WTC11 (cell line): ENCODE measurements at regions not wholly inside any gene's neighbourhood (a gene's known extent, or its start where the extent isn't known, plus 50 kb on each side); places are given as distances from the start of the nearest gene placed in this dataset.

Experiments used
- ATAC-seq: fragments of 200-7000 bp; cut with Tn5 transposase; 2 replicates; pipeline ENCODE4 v1.10.0; 2021; ENCODE audit warnings: mild to moderate bottlenecking, moderate library complexity
- CTCF ChIA-PET: fragments of 300-600 bp; sonication (Branson Sonifier 250); formaldehyde crosslinking; loops from one replicate; lab custom pipeline; 2021; ENCODE audit warnings: antibody characterized with exemption; lab: Charles Lee
- POLR2A ChIA-PET: fragments of 350-600 bp; sonication (Branson Sonifier 250); formaldehyde crosslinking; loops from one replicate; lab custom pipeline; 2021; ENCODE audit warnings: antibody characterized with exemption; lab: Charles Lee
- DNase-seq: peaks from one replicate; pipeline ENCODE4 v3.0.0; 2021; ENCODE audit warnings: low spot score
- H3K27ac Mint-ChIP-seq: 2 replicates; pipeline ENCODE4 v1.8.0; 2021; ENCODE audit warnings: mixed read lengths
- H3K27me3 Mint-ChIP-seq: 2 replicates; pipeline ENCODE4 v1.8.0; 2021; ENCODE audit warnings: low read depth, mild to moderate bottlenecking, moderate library complexity, mixed read lengths
- H3K36me3 Mint-ChIP-seq: 2 replicates; pipeline ENCODE4 v1.8.0; 2021; ENCODE audit warnings: mixed read lengths
- H3K4me1 Mint-ChIP-seq: 2 replicates; pipeline ENCODE4 v1.8.0; 2022; ENCODE audit warnings: mixed read lengths
- H3K4me3 Mint-ChIP-seq: 2 replicates; pipeline ENCODE4 v1.8.0; 2021; ENCODE audit warnings: mild to moderate bottlenecking, moderate library complexity, mixed read lengths
- H3K9me3 Mint-ChIP-seq: 2 replicates; pipeline ENCODE4 v1.8.0; 2021; ENCODE audit warnings: mixed read lengths
- ARID4B ChIP-seq: sonication (generic); formaldehyde crosslinking; IDR thresholded peaks from 2 replicates; pipeline ENCODE4 v1.8.0; 2023; ENCODE audit warnings: missing genetic modification reagents, mild to moderate bottlenecking, borderline replicate concordance
- ATF2 ChIP-seq: sonication (generic); formaldehyde crosslinking; IDR thresholded peaks from 2 replicates; pipeline ENCODE4 v1.8.1; 2022; ENCODE audit warnings: low read depth, missing genetic modification reagents, borderline replicate concordance
- ATF6 ChIP-seq: sonication (generic); formaldehyde crosslinking; IDR thresholded peaks from 2 replicates; pipeline ENCODE4 v1.8.1; 2023; ENCODE audit warnings: mild to moderate bottlenecking, missing genetic modification reagents
- E2F4 ChIP-seq: sonication (generic); formaldehyde crosslinking; IDR thresholded peaks from 2 replicates; pipeline ENCODE4 v1.8.1; 2022; ENCODE audit warnings: low read depth, mild to moderate bottlenecking, moderate library complexity, missing genetic modification reagents, borderline replicate concordance
- HMGA2 ChIP-seq: fragments of 250-450 bp; sonication (Bioruptor Pico); IDR thresholded peaks from 2 replicates; pipeline ENCODE4 v1.4.0; 2021; ENCODE audit warnings: mild to moderate bottlenecking, moderate library complexity
- IRF2 ChIP-seq: sonication (generic); formaldehyde crosslinking; IDR thresholded peaks from 2 replicates; pipeline ENCODE4 v1.8.0; 2022; ENCODE audit warnings: low read depth, missing genetic modification reagents, borderline replicate concordance
- MAX ChIP-seq: sonication (generic); formaldehyde crosslinking; IDR thresholded peaks from 2 replicates; pipeline ENCODE4 v1.8.0; 2022; ENCODE audit warnings: mild to moderate bottlenecking, missing genetic modification reagents
- NFE2L1 ChIP-seq: sonication (generic); formaldehyde crosslinking; IDR thresholded peaks from 2 replicates; pipeline ENCODE4 v1.8.1; 2023; ENCODE audit warnings: missing genetic modification reagents
- OVOL2 ChIP-seq: fragments of 250-450 bp; sonication (Bioruptor Pico); IDR thresholded peaks from 2 replicates; pipeline ENCODE4 v1.9.0; 2021; ENCODE audit warnings: mild to moderate bottlenecking, borderline replicate concordance
- RELA ChIP-seq: sonication (generic); formaldehyde crosslinking; IDR thresholded peaks from 2 replicates; pipeline ENCODE4 v1.8.1; 2022; ENCODE audit warnings: missing genetic modification reagents, mild to moderate bottlenecking, borderline replicate concordance
- SMAD3 ChIP-seq: sonication (generic); formaldehyde crosslinking; IDR thresholded peaks from 2 replicates; pipeline ENCODE4 v1.8.0; 2022; ENCODE audit warnings: missing genetic modification reagents, mild to moderate bottlenecking, borderline replicate concordance
- TCF7 ChIP-seq: sonication (generic); formaldehyde crosslinking; IDR thresholded peaks from 2 replicates; pipeline ENCODE4 v1.8.0; 2022; ENCODE audit warnings: mild to moderate bottlenecking, low read depth, missing genetic modification reagents, moderate library complexity
- TEAD1 ChIP-seq: sonication (generic); formaldehyde crosslinking; IDR thresholded peaks from 2 replicates; pipeline ENCODE4 v1.8.0; 2022; ENCODE audit warnings: mild to moderate bottlenecking, missing genetic modification reagents
- TP53 ChIP-seq: sonication (generic); formaldehyde crosslinking; IDR thresholded peaks from 2 replicates; pipeline ENCODE4 v1.8.1; 2023; ENCODE audit warnings: mild to moderate bottlenecking, missing genetic modification reagents
- ZNF232 ChIP-seq: sonication (generic); formaldehyde crosslinking; IDR thresholded peaks from 2 replicates; pipeline ENCODE4 v1.8.0; 2022; ENCODE audit warnings: mild to moderate bottlenecking, missing genetic modification reagents
- ZNF263 ChIP-seq: sonication (generic); formaldehyde crosslinking; IDR thresholded peaks from 2 replicates; pipeline ENCODE4 v1.8.1; 2022; ENCODE audit warnings: low read depth, mild to moderate bottlenecking, moderate library complexity, missing genetic modification reagents
- ZNF396 ChIP-seq: fragments of 250-450 bp; sonication (Bioruptor Pico); IDR thresholded peaks from 2 replicates; pipeline ENCODE4 v1.8.0; 2021; ENCODE audit warnings: mild to moderate bottlenecking, moderate library complexity, borderline replicate concordance
- ZNF416 ChIP-seq: fragments of 250-450 bp; sonication (Bioruptor Pico); IDR thresholded peaks from 2 replicates; pipeline ENCODE4 v1.9.0; 2021; ENCODE audit warnings: mild to moderate bottlenecking, inconsistent platforms

GRCh38 chr14:47872588-47872987 lies 197.2 kb upstream of the MDGA2 start (continued):
- TF ChIP-seq ATF6 (CRISPR knock-in tag) = no peak

- peaks cover 33% of the 10 kb centered on the region for H3K9me3 Mint-ChIP-seq
- DNase-seq (no peak), ATAC-seq (no peak)
- ChIA-PET CTCF (no interaction called here), POLR2A (no interaction called here)
- TF ChIP-seq ARID4B (CRISPR knock-in tag) = no peak
- TF ChIP-seq MAX (CRISPR knock-in tag) = no peak
- no peak overlapping the region for H3K4me3 Mint-ChIP-seq
- H3K27me3 Mint-ChIP-seq = no peaks in the 10 kb centered on the region
- H3K36me3 Mint-ChIP-seq = peaks cover 12% of the 10 kb centered on the region; the same call in 1 of the 2 replicates
- no peaks in the 10 kb centered on the region for H3K4me1 Mint-ChIP-seq
- H3K27ac Mint-ChIP-seq = no peak overlapping the region
Measured at GRCh38 chr14:47863441-47863840, 188.0 kb upstream of the MDGA2 start.

- POLR2A ChIA-PET = no interaction called here
- H3K9me3 Mint-ChIP-seq = peaks cover 23% of the 10 kb centered on the region
- DNase-seq = no peak
Measured at GRCh38 chr14:47857646-47858045, 182.2 kb upstream of the MDGA2 start.

More at GRCh38 chr14:47857646-47858045, 182.2 kb upstream of the MDGA2 start:
- no peaks in the 10 kb centered on the region for H3K27me3 Mint-ChIP-seq
- H3K27ac Mint-ChIP-seq = no peak overlapping the region
- ATAC-seq = no peak
- no peaks in the 10 kb centered on the region for H3K4me1 Mint-ChIP-seq
- TF ChIP-seq MAX (CRISPR knock-in tag) = no peak
- no peak for TF ChIP-seq ZNF232 (CRISPR knock-in tag)
- TF ChIP-seq ZNF263 (CRISPR knock-in tag) = no peak
- TF ChIP-seq E2F4 (CRISPR knock-in tag) = no peak
- no peak for TF ChIP-seq NFE2L1 (CRISPR knock-in tag)
- no peak for TF ChIP-seq TCF7 (CRISPR knock-in tag)
- TF ChIP-seq HMGA2 = no peak
- TF ChIP-seq OVOL2 = no peak
- TF ChIP-seq RELA (CRISPR knock-in tag) = no peak
- no peak for TF ChIP-seq ZNF416
- no peak for TF ChIP-seq ATF2
- TF ChIP-seq ZNF396 (CRISPR knock-in tag) = no peak
- no peak for TF ChIP-seq SMAD3 (CRISPR knock-in tag)
- TF ChIP-seq TEAD1 (CRISPR knock-in tag) = no peak
- no peak for TF ChIP-seq TP53
- TF ChIP-seq IRF2 = no peak
- TF ChIP-seq, all 79 proteins: peak for 0
- Mint-ChIP-seq H3K4me3 (no peak overlapping the region), H3K36me3 (peaks cover 12% of the 10 kb centered on the region)
- CTCF ChIA-PET = no interaction called here
